ENCODE measurements at regions not wholly inside any gene's neighbourhood (a gene's known extent, or its start where the extent isn't known, plus 50 kb on each side); places are given as distances from the start of the nearest gene placed in this dataset.
"Not testable (repeated sequence)": the region's sequence is repeated elsewhere in the genome, so short reads cannot be mapped to it uniquely, and the experiment has no call there.

GRCh38 chr4:129254526-129254925, 158.6 kb downstream of the C4orf33 start:
- no peak for DNase-seq (ENCODE audit: low read depth)

GRCh38 chr4:129261584-129261983, 165.6 kb downstream of the C4orf33 start:
- no peak for DNase-seq (ENCODE audit: low read depth)

GRCh38 chr4:129264008-129264657, 168.2 kb downstream of the C4orf33 start:
- DNase-seq (ENCODE audit: low read depth) = no peak

GRCh38 chr4:129278868-129279267, 182.9 kb downstream of the C4orf33 start:
- DNase-seq (ENCODE audit: low read depth) = no peak

GRCh38 chr4:129282293-129282692, 186.3 kb downstream of the C4orf33 start:
- no peak for DNase-seq (ENCODE audit: low read depth)

- not testable (repeated sequence) for DNase-seq (ENCODE audit: low read depth)
Measured at GRCh38 chr4:129292194-129292593, 196.2 kb downstream of the C4orf33 start.

- DNase-seq (ENCODE audit: low read depth) = no peak
Measured at GRCh38 chr4:129314781-129315180, 218.8 kb downstream of the C4orf33 start.

- no peak for DNase-seq (ENCODE audit: low read depth)
Measured at GRCh38 chr4:129322920-129323319, 227.0 kb downstream of the C4orf33 start.

- DNase-seq (ENCODE audit: low read depth) = no peak
Measured at GRCh38 chr4:129323658-129324057, 227.7 kb downstream of the C4orf33 start.

- no peak for DNase-seq (ENCODE audit: low read depth)
Measured at GRCh38 chr4:129326571-129327460, 230.9 kb downstream of the C4orf33 start.

GRCh38 chr4:129327637-129328036, 231.7 kb downstream of the C4orf33 start:
- no peak for DNase-seq (ENCODE audit: low read depth)

- DNase-seq (ENCODE audit: low read depth) = no peak
Measured at GRCh38 chr4:129328162-129328561, 232.2 kb downstream of the C4orf33 start.

- DNase-seq (ENCODE audit: low read depth) = no peak
Measured at GRCh38 chr4:129334136-129334535, 238.2 kb downstream of the C4orf33 start.

- no peak for DNase-seq (ENCODE audit: low read depth)
Measured at GRCh38 chr4:129335276-129335675, 239.3 kb downstream of the C4orf33 start.

GRCh38 chr4:129335818-129336217, 239.9 kb downstream of the C4orf33 start:
- no peak for DNase-seq (ENCODE audit: low read depth)

- DNase-seq (ENCODE audit: low read depth) = no peak
Measured at GRCh38 chr4:129336457-129337227, 240.7 kb downstream of the C4orf33 start.

GRCh38 chr4:129337228-129337620, 241.3 kb downstream of the C4orf33 start:
- no peak for DNase-seq (ENCODE audit: low read depth)

- no peak for DNase-seq (ENCODE audit: low read depth)
Measured at GRCh38 chr4:129342819-129343408, 247.0 kb downstream of the C4orf33 start.

GRCh38 chr4:129344058-129344457, 248.1 kb downstream of the C4orf33 start:
- no peak for DNase-seq (ENCODE audit: low read depth)

- DNase-seq (ENCODE audit: low read depth) = no peak
Measured at GRCh38 chr4:129345609-129346008, 249.7 kb downstream of the C4orf33 start.

- no peak for DNase-seq (ENCODE audit: low read depth)
Measured at GRCh38 chr4:129346036-129346435, 250.1 kb downstream of the C4orf33 start.

GRCh38 chr4:129346734-129347133, 250.8 kb downstream of the C4orf33 start:
- DNase-seq (ENCODE audit: low read depth) = no peak
